T-helper 2 cell treated with Interferon-gamma antibody and Interleukin-4, amounts not matched to agents 5 μg/mL and 100 μg/mL, for 36 hours (primary cell): ENCODE measurements at regions not wholly inside any gene's neighbourhood (a gene's known extent, or its start where the extent isn't known, plus 50 kb on each side); places are given as distances from the start of the nearest gene placed in this dataset.

Experiments used
- DNase-seq: peaks from one replicate; pipeline ENCODE4 v3.0.0; 2021; ENCODE audit warnings: low spot score
- H3K27ac Mint-ChIP-seq: one replicate; pipeline ENCODE4 v1.8.0; 2021; ENCODE audit warnings: mild to moderate bottlenecking, mixed read lengths
- H3K27me3 Mint-ChIP-seq: one replicate; pipeline ENCODE4 v1.8.0; 2021; ENCODE audit warnings: low read depth, mixed read lengths
- H3K36me3 Mint-ChIP-seq: one replicate; pipeline ENCODE4 v1.8.0; 2021; ENCODE audit warnings: low read depth, mixed read lengths
- H3K4me1 Mint-ChIP-seq: one replicate; pipeline ENCODE4 v1.8.0; 2021; ENCODE audit warnings: low read depth, mixed read lengths
- H3K4me3 Mint-ChIP-seq: one replicate; pipeline ENCODE4 v1.8.0; 2022; ENCODE audit warnings: mild to moderate bottlenecking, moderate library complexity, mixed read lengths
- H3K9me3 Mint-ChIP-seq: one replicate; pipeline ENCODE4 v1.8.0; 2021; ENCODE audit warnings: mixed read lengths

- Mint-ChIP-seq H3K4me3 (no peak overlapping the region), H3K36me3 (no peaks in the 10 kb centered on the region), H3K4me1 (no peaks in the 10 kb centered on the region), H3K9me3 (no peaks in the 10 kb centered on the region), H3K27me3 (no peaks in the 10 kb centered on the region), H3K27ac (no peak overlapping the region)
- DNase-seq: no peak
Observed at GRCh38 chr22:48700566-48701295, 1126.9 kb downstream of the BRD1 start.

- no peaks in the 10 kb centered on the region for H3K27me3 Mint-ChIP-seq
- no peaks in the 10 kb centered on the region for H3K4me1 Mint-ChIP-seq
- no peaks in the 10 kb centered on the region for H3K9me3 Mint-ChIP-seq
- no peak overlapping the region for H3K27ac Mint-ChIP-seq
- no peak for DNase-seq
- no peak overlapping the region for H3K4me3 Mint-ChIP-seq
- no peaks in the 10 kb centered on the region for H3K36me3 Mint-ChIP-seq
Observed at GRCh38 chr22:48700180-48700565, 1127.5 kb downstream of the BRD1 start.

GRCh38 chr22:48699511-48699910, 1128.2 kb downstream of the BRD1 start:
- H3K4me3 Mint-ChIP-seq: no peak overlapping the region
- no peaks in the 10 kb centered on the region for H3K4me1 Mint-ChIP-seq
- H3K27me3 Mint-ChIP-seq: no peaks in the 10 kb centered on the region
- DNase-seq: no peak
- H3K9me3 Mint-ChIP-seq: no peaks in the 10 kb centered on the region
- H3K27ac Mint-ChIP-seq: no peak overlapping the region
- H3K36me3 Mint-ChIP-seq: no peaks in the 10 kb centered on the region

- Mint-ChIP-seq H3K27me3 (no peaks in the 10 kb centered on the region), H3K4me1 (no peaks in the 10 kb centered on the region), H3K4me3 (no peak overlapping the region), H3K9me3 (no peaks in the 10 kb centered on the region), H3K36me3 (no peaks in the 10 kb centered on the region), H3K27ac (no peak overlapping the region)
- no peak for DNase-seq
Observed at GRCh38 chr22:48698618-48699017, 1129.1 kb downstream of the BRD1 start.

- Mint-ChIP-seq H3K27ac (no peak overlapping the region), H3K27me3 (no peaks in the 10 kb centered on the region), H3K4me1 (no peaks in the 10 kb centered on the region), H3K4me3 (no peak overlapping the region), H3K36me3 (no peaks in the 10 kb centered on the region), H3K9me3 (no peaks in the 10 kb centered on the region)
- DNase-seq: no peak
Observed at GRCh38 chr22:48697694-48698276, 1129.9 kb downstream of the BRD1 start.

GRCh38 chr22:48697223-48697622, 1130.5 kb downstream of the BRD1 start:
- H3K4me3 Mint-ChIP-seq: no peak overlapping the region
- H3K36me3 Mint-ChIP-seq: no peaks in the 10 kb centered on the region
- no peaks in the 10 kb centered on the region for H3K9me3 Mint-ChIP-seq
- H3K27ac Mint-ChIP-seq: no peak overlapping the region
- DNase-seq: no peak
- H3K27me3 Mint-ChIP-seq: no peaks in the 10 kb centered on the region
- no peaks in the 10 kb centered on the region for H3K4me1 Mint-ChIP-seq

- H3K4me1 Mint-ChIP-seq: no peaks in the 10 kb centered on the region
- no peaks in the 10 kb centered on the region for H3K9me3 Mint-ChIP-seq
- H3K27ac Mint-ChIP-seq: no peak overlapping the region
- H3K36me3 Mint-ChIP-seq: no peaks in the 10 kb centered on the region
- H3K27me3 Mint-ChIP-seq: no peaks in the 10 kb centered on the region
- no peak for DNase-seq
- H3K4me3 Mint-ChIP-seq: no peak overlapping the region
Observed at GRCh38 chr22:48696371-48696770, 1131.3 kb downstream of the BRD1 start.

GRCh38 chr22:48695731-48696305, 1131.9 kb downstream of the BRD1 start:
- Mint-ChIP-seq H3K9me3 (no peaks in the 10 kb centered on the region), H3K27ac (no peak overlapping the region), H3K27me3 (no peaks in the 10 kb centered on the region), H3K4me1 (no peaks in the 10 kb centered on the region), H3K4me3 (no peak overlapping the region), H3K36me3 (no peaks in the 10 kb centered on the region)
- no peak for DNase-seq

- Mint-ChIP-seq H3K27me3 (no peaks in the 10 kb centered on the region), H3K27ac (no peak overlapping the region), H3K9me3 (no peaks in the 10 kb centered on the region), H3K4me3 (no peak overlapping the region), H3K36me3 (no peaks in the 10 kb centered on the region), H3K4me1 (no peaks in the 10 kb centered on the region)
- no peak for DNase-seq
Observed at GRCh38 chr22:48695251-48695650, 1132.4 kb downstream of the BRD1 start.

- H3K4me3 Mint-ChIP-seq: no peak overlapping the region
- H3K4me1 Mint-ChIP-seq: no peaks in the 10 kb centered on the region
- no peaks in the 10 kb centered on the region for H3K36me3 Mint-ChIP-seq
- H3K9me3 Mint-ChIP-seq: no peaks in the 10 kb centered on the region
- H3K27me3 Mint-ChIP-seq: no peaks in the 10 kb centered on the region
- no peak for DNase-seq
- H3K27ac Mint-ChIP-seq: no peak overlapping the region
Observed at GRCh38 chr22:48694296-48694883, 1133.3 kb downstream of the BRD1 start.

GRCh38 chr22:48693377-48694135, 1134.1 kb downstream of the BRD1 start:
- Mint-ChIP-seq H3K27ac (no peak overlapping the region), H3K9me3 (no peaks in the 10 kb centered on the region), H3K4me1 (no peaks in the 10 kb centered on the region), H3K4me3 (no peak overlapping the region), H3K36me3 (no peaks in the 10 kb centered on the region), H3K27me3 (no peaks in the 10 kb centered on the region)
- no peak for DNase-seq

- no peaks in the 10 kb centered on the region for H3K9me3 Mint-ChIP-seq
- no peak overlapping the region for H3K4me3 Mint-ChIP-seq
- H3K36me3 Mint-ChIP-seq: no peaks in the 10 kb centered on the region
- DNase-seq: no peak
- H3K4me1 Mint-ChIP-seq: no peaks in the 10 kb centered on the region
- no peaks in the 10 kb centered on the region for H3K27me3 Mint-ChIP-seq
- H3K27ac Mint-ChIP-seq: no peak overlapping the region
Observed at GRCh38 chr22:48692734-48693376, 1134.8 kb downstream of the BRD1 start.

- Mint-ChIP-seq H3K27ac (no peak overlapping the region), H3K9me3 (peaks cover 5% of the 10 kb centered on the region), H3K4me1 (no peaks in the 10 kb centered on the region), H3K36me3 (no peaks in the 10 kb centered on the region), H3K27me3 (no peaks in the 10 kb centered on the region), H3K4me3 (no peak overlapping the region)
- no peak for DNase-seq
Observed at GRCh38 chr22:48691431-48691851, 1136.2 kb downstream of the BRD1 start.
